ENCODE measurements at regions not wholly inside any gene's neighbourhood (a gene's known extent, or its start where the extent isn't known, plus 50 kb on each side); places are given as distances from the start of the nearest gene placed in this dataset.

GRCh38 chr14:42541535-42542001 is 934.9 kb downstream of the LRFN5 start:
- no peak for TF ChIP-seq CTCF (conservative IDR thresholded peaks at IDR 0.05; ENCODE audit: low read depth, low read length)
- no peak for TF ChIP-seq EZH2phosphoT487 (IDR thresholded peaks at IDR 0.05; ENCODE audit: borderline replicate concordance, low read length)
- no peak for TF ChIP-seq EZH2 (IDR thresholded peaks at IDR 0.05; ENCODE audit: low read length, unreplicated experiment)

All from PC-3 (cell line).